COLO668 (cell line): ENCODE measurements at regions not wholly inside any gene's neighbourhood (a gene's known extent, or its start where the extent isn't known, plus 50 kb on each side); places are given as distances from the start of the nearest gene placed in this dataset.

Experiments
- DNase-seq: peaks from one replicate; lab custom pipeline; 2025; ENCODE audit not compliant: unreplicated experiment; lab: John Stamatoyannopoulos, UW

GRCh38 chr18:76130845-76131244, 364.2 kb downstream of the ZNF516 start:
- DNase-seq = no peak

DNA sequence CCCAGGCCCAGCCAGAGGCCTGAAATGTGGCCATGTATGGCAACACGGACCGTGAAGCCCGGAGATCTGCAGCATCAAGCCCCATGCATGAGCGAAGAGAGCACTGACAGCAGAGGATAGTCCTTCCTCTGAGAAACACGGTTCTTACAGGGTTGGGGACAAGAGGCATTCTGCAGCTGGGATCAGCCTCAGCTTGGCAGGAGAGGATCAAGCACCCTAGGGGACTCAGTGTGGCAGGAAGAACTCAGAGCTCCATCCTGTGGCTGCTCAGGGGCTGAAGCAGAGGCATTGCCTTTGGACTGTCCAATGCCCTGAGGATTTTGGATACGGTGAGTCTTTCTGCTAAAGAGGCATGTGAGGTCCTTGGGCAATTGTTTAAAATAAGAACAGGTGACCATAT, 368.7 kb downstream of the ZNF516 start:
- no peak for DNase-seq

DNA sequence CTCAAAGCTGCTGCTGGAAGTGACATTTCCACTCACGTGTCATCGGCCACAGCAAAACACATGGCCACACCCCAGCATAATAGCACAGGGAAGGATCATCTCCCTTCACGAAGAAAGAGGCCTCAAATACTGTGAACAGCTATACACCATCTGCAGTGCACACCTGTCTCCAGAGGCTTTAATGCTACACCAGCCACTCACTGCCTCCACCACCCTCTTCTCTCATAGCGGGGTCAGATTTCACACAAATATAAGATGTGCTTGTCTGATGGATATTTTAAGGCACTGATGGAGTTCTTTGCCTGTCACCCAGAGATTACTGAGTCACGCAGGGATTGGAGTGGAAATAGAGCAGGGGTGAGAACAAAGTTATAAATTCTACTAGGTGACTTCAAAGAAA, 374.0 kb downstream of the ZNF516 start:
- DNase-seq = no peak

DNA sequence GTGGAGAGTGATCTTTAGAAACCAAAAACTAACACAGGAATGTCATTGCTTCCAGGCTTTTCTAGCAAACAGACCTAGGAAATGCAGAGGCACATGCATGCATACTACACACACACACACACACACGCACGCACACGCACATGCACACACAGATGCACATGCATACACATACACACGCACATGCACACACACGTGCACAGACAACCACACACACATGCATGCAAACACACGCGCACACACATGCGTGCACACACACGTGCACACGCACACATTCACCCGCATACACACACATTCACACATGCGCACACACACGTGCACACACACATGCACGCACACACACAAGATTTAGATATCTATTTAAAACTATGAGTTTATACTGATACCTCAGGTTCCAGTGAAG, 379.5 kb downstream of the ZNF516 start:
- no peak for DNase-seq

GRCh38 chr18:76113101-76113500, 381.9 kb downstream of the ZNF516 start:
- DNase-seq = no peak

- no peak for DNase-seq
Measured at GRCh38 chr18:76102626-76103025, 392.4 kb downstream of the ZNF516 start.

DNA sequence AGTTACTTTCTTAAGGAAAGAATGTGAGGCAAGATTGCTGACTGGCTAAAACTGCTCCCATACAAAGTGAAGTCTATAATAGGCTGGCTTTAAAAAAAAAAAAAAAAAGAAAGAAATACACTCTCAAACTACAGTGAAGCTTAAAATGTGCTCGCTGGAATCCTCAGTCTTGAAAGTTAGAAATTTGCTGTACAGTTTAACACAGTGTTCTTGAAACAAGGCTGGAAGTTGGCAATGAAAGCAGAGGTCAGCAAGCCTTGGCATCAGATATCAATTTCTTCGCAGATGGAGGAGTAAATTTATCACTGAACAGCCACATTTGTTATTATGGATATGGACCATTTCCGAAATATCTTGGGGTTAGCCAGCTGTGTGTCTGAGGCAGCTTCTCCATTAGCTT, 392.9 kb downstream of the ZNF516 start:
- DNase-seq = no peak

GRCh38 chr18:76099931-76100457, 395.0 kb downstream of the ZNF516 start:
- no peak for DNase-seq

GRCh38 chr18:76098674-76099411, 396.2 kb downstream of the ZNF516 start:
- no peak for DNase-seq

DNA sequence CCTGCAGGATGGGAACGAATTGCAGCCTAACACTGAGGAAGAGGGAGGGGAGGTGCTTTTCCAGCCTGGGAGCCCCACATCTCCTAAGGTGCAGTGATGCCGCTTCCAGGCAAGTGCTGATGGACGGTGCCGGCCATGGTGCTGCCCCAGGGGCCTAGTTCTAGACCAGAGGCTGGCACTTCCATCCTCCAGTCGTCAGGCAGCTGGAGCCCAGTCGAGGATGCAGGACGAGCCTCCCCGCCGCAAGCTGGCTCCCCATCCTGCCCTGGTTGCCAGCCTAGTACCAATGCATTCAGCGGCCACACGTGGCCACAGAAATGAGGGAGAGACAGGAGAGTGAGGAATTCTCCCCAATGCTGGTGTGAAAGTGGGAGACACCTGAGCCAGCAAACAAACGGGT, 413.5 kb downstream of the ZNF516 start:
- no peak for DNase-seq

- DNase-seq = no peak
Measured at GRCh38 chr18:76080430-76080829, 414.6 kb downstream of the ZNF516 start.

DNA sequence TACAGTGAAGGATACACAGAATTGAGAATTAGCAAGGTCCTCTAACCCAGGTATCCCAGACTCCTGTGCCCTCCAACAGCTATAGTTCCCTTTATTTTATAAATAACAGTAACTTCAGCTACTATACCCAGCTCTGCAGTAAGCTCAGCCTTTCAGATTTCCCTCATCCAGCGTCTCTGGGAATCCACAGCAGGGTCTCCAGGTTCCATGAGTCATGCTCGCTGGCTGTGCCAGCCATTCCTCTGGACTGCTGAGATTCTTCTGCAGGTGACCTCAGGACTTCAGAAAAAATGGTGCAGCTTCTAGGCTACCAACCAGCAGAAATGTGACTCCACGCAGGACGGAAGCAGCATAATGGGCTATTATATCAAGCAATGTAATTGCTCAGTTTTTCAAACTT, 419.3 kb downstream of the ZNF516 start:
- no peak for DNase-seq

- peak; percentile 13 for DNase-seq
Measured at GRCh38 chr18:76064998-76065397, 430.0 kb downstream of the ZNF516 start.

GRCh38 chr18:76058146-76058545, 436.9 kb downstream of the ZNF516 start:
- DNase-seq = no peak

- no peak for DNase-seq
Measured at GRCh38 chr18:76057386-76057785, 437.7 kb downstream of the ZNF516 start.

- DNase-seq = no peak
Measured at GRCh38 chr18:76056471-76057110, 438.5 kb downstream of the ZNF516 start.

- DNase-seq = no peak
Measured at GRCh38 chr18:76055578-76055977, 439.5 kb downstream of the ZNF516 start.

GRCh38 chr18:76055025-76055424, 440.0 kb downstream of the ZNF516 start:
- DNase-seq = no peak

GRCh38 chr18:76054156-76054555, 440.9 kb downstream of the ZNF516 start:
- DNase-seq = no peak

DNA sequence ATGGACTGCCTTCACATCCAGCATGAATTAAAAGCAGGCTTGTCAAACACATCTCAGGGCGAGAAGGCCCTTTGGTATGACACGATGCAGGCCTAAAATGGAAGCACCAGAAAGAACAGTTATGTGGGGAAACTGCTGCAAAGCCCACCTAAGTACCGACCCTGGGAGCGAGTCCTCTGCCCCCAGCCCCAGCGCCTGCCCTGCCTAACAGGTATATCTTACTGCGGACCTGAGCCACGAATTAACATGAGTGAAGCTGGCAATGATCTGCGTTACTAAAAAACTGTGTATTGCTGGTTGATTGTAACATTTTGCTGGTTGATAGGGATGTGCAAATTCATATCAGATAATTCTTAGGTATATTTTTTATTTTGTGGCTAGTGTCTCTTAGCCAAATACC, 441.5 kb downstream of the ZNF516 start:
- no peak for DNase-seq

DNA sequence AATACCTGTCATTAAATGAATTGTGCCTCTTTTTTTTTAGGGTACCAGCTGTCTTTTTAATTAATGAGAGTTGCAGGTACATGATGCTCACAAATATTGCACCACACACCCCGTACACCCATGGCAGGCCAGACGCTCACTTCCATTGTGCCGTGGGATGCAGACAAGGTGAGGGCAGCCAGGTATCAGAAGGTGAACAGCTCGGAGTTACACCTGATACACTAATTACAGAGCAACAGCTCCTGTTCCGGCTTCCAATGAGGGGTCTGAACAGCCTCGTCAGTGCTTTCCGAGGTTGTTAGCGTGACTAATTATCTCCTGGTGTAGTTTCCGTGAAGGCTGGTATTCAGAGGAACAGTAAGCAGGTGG, 442.8 kb downstream of the ZNF516 start:
- no peak for DNase-seq

DNA sequence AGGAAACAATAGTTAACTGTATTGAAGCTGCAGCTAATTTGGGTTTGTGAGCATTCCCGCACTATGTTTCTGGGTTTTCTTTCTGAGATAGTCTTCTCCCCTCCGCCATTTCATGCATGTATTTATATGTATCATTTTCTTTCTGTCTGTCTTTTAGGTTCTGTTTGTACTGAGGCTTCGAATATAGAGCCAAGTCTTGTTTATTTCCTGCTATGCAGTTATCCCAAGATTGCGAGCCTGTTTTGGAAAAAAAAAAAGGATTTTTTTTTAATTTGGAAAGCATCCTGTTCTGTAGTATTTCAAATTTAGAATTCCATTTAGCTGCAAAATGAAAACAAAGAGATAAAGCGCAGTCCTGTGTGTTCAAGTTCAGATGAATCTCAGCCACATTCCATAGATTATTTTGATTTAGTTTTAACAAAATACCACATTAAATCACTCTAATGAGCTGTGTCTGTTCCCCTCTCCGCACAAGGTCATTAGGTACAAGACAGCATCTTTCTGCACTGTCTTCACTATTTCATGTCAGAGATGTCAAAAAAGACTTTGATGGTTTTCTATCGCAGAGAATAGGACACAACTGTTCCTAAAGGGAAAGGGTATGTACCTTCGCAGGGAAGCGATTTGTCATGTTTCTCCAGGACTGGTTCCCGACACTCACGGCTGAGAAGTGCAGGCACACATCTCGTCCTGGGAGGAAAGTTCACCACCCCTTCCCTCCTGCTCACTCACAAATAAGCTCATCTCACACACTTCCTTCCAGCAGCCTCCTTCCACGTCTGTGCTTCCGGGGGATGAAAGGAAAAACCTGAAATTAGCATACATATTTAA, 443.4 kb downstream of the ZNF516 start:
- no peak for DNase-seq
